Upper lobe of right lung (tissue), 1 donor: ENCODE measurements at regions not wholly inside any gene's neighbourhood (a gene's known extent, or its start where the extent isn't known, plus 50 kb on each side); places are given as distances from the start of the nearest gene placed in this dataset.

Source experiments
- ATAC-seq: fragments of 200-7000 bp; cut with Tn5 transposase; one replicate; pipeline ENCODE4 v1.9.1; 2020; ENCODE audit warnings: mild to moderate bottlenecking, moderate library complexity
- DNase-seq: peaks from one replicate; pipeline ENCODE4 v3.0.0-alpha.2; 2020
- H3K27ac ChIP-seq: fragments of 200-600 bp; one replicate; pipeline ENCODE4 v1.8.0; 2022
- H3K27me3 ChIP-seq: fragments of 200-600 bp; one replicate; pipeline ENCODE4 v1.8.0; 2022; ENCODE audit warnings: mild to moderate bottlenecking
- H3K36me3 ChIP-seq: fragments of 200-600 bp; one replicate; pipeline ENCODE4 v1.8.0; 2022
- H3K4me1 ChIP-seq: fragments of 200-600 bp; one replicate; pipeline ENCODE4 v1.8.0; 2022
- H3K4me3 ChIP-seq: fragments of 200-600 bp; one replicate; pipeline ENCODE4 v1.8.0; 2022; ENCODE audit warnings: mild to moderate bottlenecking
- H3K9me3 ChIP-seq: fragments of 200-600 bp; one replicate; pipeline ENCODE4 v1.8.0; 2022
- CTCF ChIP-seq: fragments of 200-600 bp; IDR thresholded peaks from one replicate; pipeline ENCODE4 v1.8.0; 2022; ENCODE audit warnings: antibody characterized with exemption
- intact Hi-C: fragments of 100-400 bp; cut with DNase I; formaldehyde crosslinking; loops from one replicate; pipeline ENCODE4 v1.11.0; 2022
- donor health status: DM: no; HTN: yes; CAD: no; lungs with severe emphysema.

DNA sequence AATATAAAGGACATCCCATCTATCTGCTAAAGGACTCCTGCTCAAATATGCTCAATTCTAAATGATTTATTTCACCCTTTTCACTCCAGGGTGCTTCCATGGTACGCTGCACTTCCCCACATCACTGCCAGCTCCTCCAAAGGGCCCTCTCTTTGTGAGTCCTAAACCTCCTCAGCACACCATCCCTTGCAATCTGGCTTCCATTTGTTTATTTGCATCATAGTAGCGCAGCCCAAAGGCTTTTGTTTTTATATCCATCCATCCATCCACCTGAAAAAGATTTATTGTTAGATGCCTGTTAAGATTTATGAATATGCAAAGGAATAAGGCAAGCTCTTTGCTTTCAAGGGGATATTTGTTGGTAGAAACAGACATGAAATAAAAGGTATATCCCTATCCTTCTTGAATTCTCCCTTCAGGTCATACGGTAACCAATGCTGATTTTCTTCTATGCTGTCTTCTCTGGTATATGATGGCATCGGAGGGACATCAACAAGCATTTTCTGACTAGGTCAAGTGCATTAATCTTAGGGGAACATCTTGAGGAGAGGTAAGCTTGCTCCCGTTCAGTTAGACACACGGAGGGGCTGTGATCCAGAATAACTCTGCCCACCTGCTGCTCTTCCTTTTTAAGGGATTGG, 397.6 kb downstream of the LIG4 start:
- H3K4me1 ChIP-seq: no peaks in the 10 kb centered on the region
- no peaks in the 10 kb centered on the region for H3K36me3 ChIP-seq
- no peak overlapping the region for H3K27ac ChIP-seq
- no peak for DNase-seq
- intact Hi-C loops: no loop called here
- TF ChIP-seq CTCF: no peak
- no peak for ATAC-seq
- H3K27me3 ChIP-seq: no peaks in the 10 kb centered on the region
- no peak overlapping the region for H3K4me3 ChIP-seq
- H3K9me3 ChIP-seq: no peaks in the 10 kb centered on the region

GRCh38 chr13:107812014-107812412, 403.3 kb downstream of the LIG4 start:
- Histone ChIP-seq H3K27me3 (no peaks in the 10 kb centered on the region), H3K4me3 (no peak overlapping the region), H3K4me1 (no peaks in the 10 kb centered on the region), H3K27ac (no peak overlapping the region), H3K9me3 (no peaks in the 10 kb centered on the region), H3K36me3 (no peaks in the 10 kb centered on the region)
- no peak for TF ChIP-seq CTCF
- ATAC-seq: no peak
- no peak for DNase-seq
- intact Hi-C loops: no loop called here

DNA sequence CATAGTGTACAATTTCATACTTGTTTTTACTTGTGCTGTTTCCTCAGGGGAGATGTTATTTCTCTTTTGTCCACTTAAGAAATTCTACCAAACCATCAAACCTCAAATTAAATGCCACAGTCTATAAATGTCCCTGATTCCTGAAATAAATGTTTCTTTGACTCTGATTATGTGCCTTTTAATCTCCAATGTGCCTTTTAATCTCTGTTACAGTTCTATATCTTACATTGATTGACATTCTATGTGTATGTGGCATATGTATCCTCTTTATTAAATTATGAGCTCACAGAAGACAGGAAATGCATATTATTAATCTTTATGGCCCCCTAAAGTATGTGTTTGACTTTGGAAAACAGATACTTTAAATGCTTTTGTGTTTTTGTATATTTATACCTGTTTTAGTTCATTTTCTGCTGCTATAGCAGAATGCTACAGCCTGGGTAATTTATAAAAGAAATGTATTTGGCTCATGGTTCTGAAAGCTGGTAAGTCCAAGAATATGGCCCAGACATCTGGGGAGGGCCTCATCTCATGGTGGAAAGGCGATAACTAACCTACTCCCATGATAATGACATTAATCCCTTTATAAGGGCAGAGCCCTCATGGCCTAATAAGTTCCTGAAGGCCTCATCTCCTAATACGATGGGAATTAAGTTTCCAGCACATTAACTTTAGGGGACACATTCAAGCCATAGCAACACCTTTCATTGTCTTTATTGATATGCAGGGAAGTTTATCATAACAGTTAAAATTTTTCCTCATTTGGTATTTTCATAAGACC, 403.9 kb downstream of the LIG4 start:
- no peak for DNase-seq
- no peak overlapping the region for H3K27ac ChIP-seq
- H3K4me3 ChIP-seq: no peak overlapping the region
- no peak for ATAC-seq
- no peaks in the 10 kb centered on the region for H3K27me3 ChIP-seq
- no peak for TF ChIP-seq CTCF
- H3K9me3 ChIP-seq: no peaks in the 10 kb centered on the region
- intact Hi-C loops: no loop called here
- H3K36me3 ChIP-seq: no peaks in the 10 kb centered on the region
- H3K4me1 ChIP-seq: no peaks in the 10 kb centered on the region

- H3K27me3 ChIP-seq: no peaks in the 10 kb centered on the region
- DNase-seq: no peak
- H3K9me3 ChIP-seq: no peaks in the 10 kb centered on the region
- no peaks in the 10 kb centered on the region for H3K4me1 ChIP-seq
- H3K36me3 ChIP-seq: no peaks in the 10 kb centered on the region
- no peak for TF ChIP-seq CTCF
- intact Hi-C loops: no loop called here
- no peak overlapping the region for H3K27ac ChIP-seq
- ATAC-seq: no peak
- H3K4me3 ChIP-seq: no peak overlapping the region
Observed at GRCh38 chr13:107809125-107809524, 406.2 kb downstream of the LIG4 start.

DNA sequence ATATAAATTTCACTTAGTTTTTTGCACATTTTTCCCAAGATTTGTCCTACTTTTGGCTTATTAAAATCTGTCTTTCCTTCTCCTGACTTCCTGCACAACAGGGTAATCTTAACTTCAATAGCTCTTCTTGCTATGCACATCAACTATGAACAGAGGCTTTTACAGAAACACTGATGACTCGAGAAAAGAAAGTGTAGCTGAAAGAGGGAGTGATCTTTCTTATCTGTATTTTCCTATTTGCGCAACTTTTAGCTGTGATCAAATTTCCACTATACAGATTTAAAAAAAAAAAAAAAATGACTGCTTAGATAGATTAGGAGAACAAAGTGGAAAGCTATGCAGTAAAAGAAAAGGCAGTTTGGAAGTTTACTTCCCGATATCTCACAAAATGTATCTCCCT, 406.9 kb downstream of the LIG4 start:
- no peaks in the 10 kb centered on the region for H3K27me3 ChIP-seq
- H3K36me3 ChIP-seq: no peaks in the 10 kb centered on the region
- H3K4me1 ChIP-seq: no peaks in the 10 kb centered on the region
- no peak for TF ChIP-seq CTCF
- no peaks in the 10 kb centered on the region for H3K9me3 ChIP-seq
- no peak for DNase-seq
- no peak for ATAC-seq
- H3K27ac ChIP-seq: no peak overlapping the region
- intact Hi-C loops: no loop called here
- no peak overlapping the region for H3K4me3 ChIP-seq
